BJ (cell line): ENCODE measurements at regions not wholly inside any gene's neighbourhood (a gene's known extent, or its start where the extent isn't known, plus 50 kb on each side); places are given as distances from the start of the nearest gene placed in this dataset.

Experiments used
- CTCF ChIA-PET: fragments of 350-600 bp; formaldehyde crosslinking; extraction: SDS; loops from one replicate; lab custom pipeline; 2021; ENCODE audit warnings: antibody characterized with exemption, inconsistent platforms; lab: Yijun Ruan, JAX
- POLR2A ChIA-PET: fragments of 300-600 bp; sonication (Branson Sonifier 250); formaldehyde crosslinking; extraction: SDS; loops from one replicate; lab custom pipeline; 2021; ENCODE audit warnings: antibody characterized with exemption; lab: Charles Lee
- DNase-seq: peaks from one replicate; pipeline ENCODE4 v3.0.0-alpha.2; 2011; ENCODE audit warnings: low read depth
- H3K27me3 ChIP-seq: 2 replicates; pipeline ENCODE4 v1.6.0; 2011; ENCODE audit warnings: low read length; ENCODE audit not compliant: control insufficient read depth, insufficient read depth
- H3K36me3 ChIP-seq: 2 replicates; pipeline ENCODE4 v1.5.1; 2011; ENCODE audit warnings: low read length; ENCODE audit not compliant: control insufficient read depth, insufficient read depth
- H3K4me3 ChIP-seq: 2 replicates; pipeline ENCODE4 v1.5.1; 2011; ENCODE audit warnings: low read depth, mild to moderate bottlenecking, control low read depth, low read length
- TF ChIP-seq, protein P1 (sequence below): IDR thresholded peaks from 2 replicates; pipeline ENCODE4 v1.5.1; 2011; ENCODE audit warnings: low read depth, mild to moderate bottlenecking, control low read depth, inconsistent platforms, low read length, moderate library complexity; ENCODE audit not compliant: insufficient read depth

DNA sequence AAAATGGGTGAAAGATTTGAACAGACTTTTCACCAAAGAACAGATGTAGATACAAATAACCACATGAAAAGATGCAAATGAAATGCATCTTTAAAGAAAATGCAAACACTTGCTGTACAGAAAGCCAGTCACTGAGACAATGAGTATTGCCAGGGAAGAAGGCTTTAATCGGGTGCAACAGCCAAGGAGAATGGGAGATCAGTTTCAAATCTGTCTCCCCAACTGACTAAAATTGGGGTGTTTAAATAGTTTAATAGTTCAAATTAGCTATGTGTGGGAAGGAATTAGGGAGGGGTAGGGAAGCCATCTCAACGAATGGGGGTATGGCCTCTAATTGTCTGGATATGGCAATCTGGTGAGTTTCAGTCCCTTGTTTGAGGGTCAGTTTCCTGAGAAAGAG lies 295.4 kb downstream of the PTTG2 start:
- H3K27me3 ChIP-seq, result peaks cover 2% of the 10 kb centered on the region; the same call in 1 of the 2 replicates
- no peak for DNase-seq
- ChIA-PET CTCF (no interaction called here), POLR2A (no interaction called here)
- H3K4me3 ChIP-seq, result no peak overlapping the region
- TF ChIP-seq, protein P1, sequence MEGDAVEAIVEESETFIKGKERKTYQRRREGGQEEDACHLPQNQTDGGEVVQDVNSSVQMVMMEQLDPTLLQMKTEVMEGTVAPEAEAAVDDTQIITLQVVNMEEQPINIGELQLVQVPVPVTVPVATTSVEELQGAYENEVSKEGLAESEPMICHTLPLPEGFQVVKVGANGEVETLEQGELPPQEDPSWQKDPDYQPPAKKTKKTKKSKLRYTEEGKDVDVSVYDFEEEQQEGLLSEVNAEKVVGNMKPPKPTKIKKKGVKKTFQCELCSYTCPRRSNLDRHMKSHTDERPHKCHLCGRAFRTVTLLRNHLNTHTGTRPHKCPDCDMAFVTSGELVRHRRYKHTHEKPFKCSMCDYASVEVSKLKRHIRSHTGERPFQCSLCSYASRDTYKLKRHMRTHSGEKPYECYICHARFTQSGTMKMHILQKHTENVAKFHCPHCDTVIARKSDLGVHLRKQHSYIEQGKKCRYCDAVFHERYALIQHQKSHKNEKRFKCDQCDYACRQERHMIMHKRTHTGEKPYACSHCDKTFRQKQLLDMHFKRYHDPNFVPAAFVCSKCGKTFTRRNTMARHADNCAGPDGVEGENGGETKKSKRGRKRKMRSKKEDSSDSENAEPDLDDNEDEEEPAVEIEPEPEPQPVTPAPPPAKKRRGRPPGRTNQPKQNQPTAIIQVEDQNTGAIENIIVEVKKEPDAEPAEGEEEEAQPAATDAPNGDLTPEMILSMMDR, result no peak
- no peaks in the 10 kb centered on the region for H3K36me3 ChIP-seq

DNA sequence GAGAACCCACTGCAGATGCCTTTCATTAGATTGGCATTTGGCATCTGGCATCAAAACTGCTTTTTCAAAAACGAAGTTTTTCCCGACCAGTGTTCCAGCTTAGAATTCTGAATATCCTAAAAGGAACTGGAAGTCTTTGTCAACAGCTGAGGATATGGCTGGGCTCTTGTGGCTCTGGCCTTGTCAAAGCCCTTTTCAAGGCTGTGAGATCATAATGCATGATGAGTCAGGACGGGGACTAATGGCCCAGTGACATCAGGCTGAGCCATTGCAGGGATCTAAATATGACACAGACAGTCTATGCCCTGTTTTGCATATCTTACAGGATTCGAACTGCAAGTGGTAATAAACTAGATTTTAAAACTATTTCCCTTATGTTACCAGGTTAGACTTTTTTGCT lies 306.4 kb downstream of the PTTG2 start:
- POLR2A ChIA-PET, result no interaction called here
- H3K36me3 ChIP-seq, result no peaks in the 10 kb centered on the region
- H3K4me3 ChIP-seq, result no peak overlapping the region
- TF ChIP-seq, protein P1, result no peak
- H3K27me3 ChIP-seq, result no peaks in the 10 kb centered on the region; the same call in 1 of the 2 replicates
- no peak for DNase-seq
- CTCF ChIA-PET, result no interaction called here

DNA sequence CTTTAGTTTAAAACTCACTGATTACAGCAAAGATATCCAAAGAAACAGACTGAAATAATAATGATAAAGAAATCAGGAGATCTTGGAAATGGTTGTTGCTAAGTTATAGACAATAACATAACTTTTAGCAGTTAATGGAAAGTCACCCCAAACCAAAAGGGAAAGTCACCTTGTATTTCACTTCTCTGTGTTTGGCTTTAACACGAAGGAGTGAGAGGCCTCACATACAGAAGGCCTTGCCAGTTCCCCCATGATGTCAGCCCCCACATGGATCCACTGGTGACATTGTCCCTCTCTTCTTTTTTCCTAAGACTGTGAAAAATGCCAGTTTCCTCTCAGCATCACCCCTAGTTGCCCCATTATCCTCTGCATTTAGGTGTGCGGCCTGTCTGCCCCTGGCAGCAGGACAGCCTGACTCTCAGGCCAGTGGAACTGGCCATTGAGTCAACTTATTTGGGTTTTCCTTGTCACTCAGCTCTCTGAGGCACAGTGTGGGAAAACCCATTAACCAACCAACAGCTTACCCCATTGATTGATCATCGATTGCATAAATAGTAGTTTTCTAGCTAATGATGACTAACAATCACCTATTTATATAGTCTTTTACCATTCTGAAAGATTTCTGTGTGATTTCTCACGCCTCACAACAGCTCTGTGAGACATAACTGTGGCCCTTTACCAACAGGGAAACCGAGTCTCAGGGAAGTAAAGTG lies 308.1 kb downstream of the PTTG2 start:
- Histone ChIP-seq H3K27me3 (no peaks in the 10 kb centered on the region; the same call in 1 of the 2 replicates), H3K4me3 (no peak overlapping the region), H3K36me3 (no peaks in the 10 kb centered on the region)
- DNase-seq, result no peak
- ChIA-PET POLR2A (no interaction called here), CTCF (no interaction called here)
- TF ChIP-seq, protein P1, result no peak

DNA sequence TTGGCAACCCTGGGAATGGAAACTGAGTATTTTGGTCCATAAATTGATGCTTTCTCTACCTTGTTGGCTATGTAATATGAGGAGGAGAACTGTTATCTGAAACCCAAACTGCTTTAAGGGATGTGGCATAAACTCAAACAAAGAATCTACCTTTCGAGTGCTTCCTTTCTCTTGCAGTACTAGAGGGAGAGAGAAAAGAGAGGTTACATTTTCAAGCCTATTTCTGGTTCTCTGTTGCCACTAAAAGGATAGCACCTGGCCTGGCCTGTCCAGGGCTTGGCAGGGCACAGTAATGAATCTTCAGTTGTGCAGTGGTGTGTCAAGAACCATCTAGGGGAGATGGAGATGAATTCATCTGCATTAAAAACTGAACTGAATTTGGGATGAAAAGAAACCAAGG lies 308.6 kb downstream of the PTTG2 start:
- no peaks in the 10 kb centered on the region; the same call in 1 of the 2 replicates for H3K27me3 ChIP-seq
- ChIA-PET POLR2A (no interaction called here), CTCF (no interaction called here)
- no peak for DNase-seq
- TF ChIP-seq, protein P1, result no peak
- no peaks in the 10 kb centered on the region for H3K36me3 ChIP-seq
- H3K4me3 ChIP-seq, result no peak overlapping the region

DNA sequence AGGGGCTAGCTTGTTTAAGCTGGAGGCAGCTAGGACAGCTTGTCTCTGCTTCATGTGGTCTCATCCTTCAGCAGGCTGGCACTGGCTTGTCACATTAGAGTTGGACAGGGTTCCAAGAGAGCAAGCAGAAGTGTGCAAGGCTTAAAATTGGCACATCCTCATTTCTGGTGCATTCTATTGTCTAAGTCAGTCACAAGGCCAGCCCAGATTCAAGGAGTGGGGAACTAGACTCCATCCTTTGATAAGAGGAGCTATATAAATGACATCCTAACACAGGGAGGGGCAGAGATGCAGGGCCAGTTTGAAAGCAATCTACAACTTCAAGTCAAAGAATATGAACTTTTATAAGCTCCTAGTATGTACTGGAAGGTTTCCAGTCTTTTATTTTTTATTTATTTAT lies 313.2 kb downstream of the PTTG2 start:
- DNase-seq, result no peak
- Histone ChIP-seq H3K27me3 (no peaks in the 10 kb centered on the region), H3K4me3 (no peak overlapping the region), H3K36me3 (no peaks in the 10 kb centered on the region)
- TF ChIP-seq, protein P1, result no peak
- ChIA-PET CTCF (interaction anchor here (0.8 to 0.9 kb wide), 2 partner anchors 14 to 457 kb away, joined by 3 read pairs; no protein-coding TSS in a partner anchor), POLR2A (no interaction called here)
